ENCODE measurements at regions not wholly inside any gene's neighbourhood (a gene's known extent, or its start where the extent isn't known, plus 50 kb on each side); places are given as distances from the start of the nearest gene placed in this dataset.

DNA sequence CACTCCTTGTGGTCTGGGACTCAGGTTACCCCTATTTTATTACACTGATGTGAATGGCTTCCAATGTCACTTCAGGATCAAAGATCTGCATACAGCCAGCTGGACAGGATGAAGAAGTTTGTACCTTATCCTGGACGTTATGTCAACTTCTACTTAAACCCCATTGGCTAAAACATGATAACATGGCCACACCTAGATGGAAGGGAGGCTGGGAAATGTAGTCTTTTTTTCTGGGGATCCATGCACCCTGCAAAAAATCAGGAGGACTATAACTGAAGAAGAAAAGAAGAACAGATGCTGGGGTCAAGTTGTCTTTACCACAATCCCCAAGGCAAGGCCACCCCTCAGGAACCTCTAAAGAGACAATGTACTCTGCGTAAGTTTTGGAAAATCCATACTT lies 459.2 kb downstream of the BCOR start:
- no peak for DNase-seq (ENCODE audit: low read depth)

DNA sequence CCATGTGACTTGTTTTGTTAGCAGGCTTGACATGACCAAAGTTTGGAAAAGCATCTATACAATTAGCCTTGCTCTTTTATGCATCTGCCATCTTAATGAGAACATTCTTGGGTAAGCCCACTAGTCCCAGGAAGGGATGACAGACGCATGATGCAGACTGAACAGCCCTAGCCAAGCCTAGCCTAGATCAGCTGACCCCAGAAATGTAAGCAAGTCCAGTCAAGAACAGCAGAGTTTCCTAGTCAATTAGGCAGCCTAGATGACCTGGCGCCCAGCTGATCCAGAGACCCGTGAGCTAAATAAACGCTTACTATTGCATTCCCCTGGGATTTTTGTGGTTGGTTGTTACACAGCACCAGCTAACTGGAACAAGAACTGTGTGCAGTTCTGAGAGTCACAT lies 457.9 kb downstream of the BCOR start:
- DNase-seq (ENCODE audit: low read depth): no peak

DNA sequence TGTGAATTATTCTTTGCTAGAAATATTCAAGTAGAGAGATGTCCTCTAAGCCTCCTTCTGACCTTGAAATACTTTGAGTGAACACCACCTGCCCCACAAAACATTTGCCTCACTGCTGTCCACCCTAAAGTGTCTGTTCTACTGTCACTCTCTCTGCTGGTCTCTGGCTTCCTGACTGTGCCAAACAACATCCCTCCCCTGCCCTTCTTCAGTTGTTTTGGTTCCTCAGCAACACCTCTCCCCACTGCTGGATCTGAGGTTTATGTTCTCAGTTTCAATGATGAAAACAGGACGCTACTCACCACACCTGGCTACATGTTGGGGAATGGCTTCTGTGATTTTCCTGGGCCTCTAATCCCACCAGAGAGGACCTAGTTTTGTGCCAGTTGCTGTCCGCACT lies 456.9 kb downstream of the BCOR start:
- DNase-seq (ENCODE audit: low read depth): no peak

DNA sequence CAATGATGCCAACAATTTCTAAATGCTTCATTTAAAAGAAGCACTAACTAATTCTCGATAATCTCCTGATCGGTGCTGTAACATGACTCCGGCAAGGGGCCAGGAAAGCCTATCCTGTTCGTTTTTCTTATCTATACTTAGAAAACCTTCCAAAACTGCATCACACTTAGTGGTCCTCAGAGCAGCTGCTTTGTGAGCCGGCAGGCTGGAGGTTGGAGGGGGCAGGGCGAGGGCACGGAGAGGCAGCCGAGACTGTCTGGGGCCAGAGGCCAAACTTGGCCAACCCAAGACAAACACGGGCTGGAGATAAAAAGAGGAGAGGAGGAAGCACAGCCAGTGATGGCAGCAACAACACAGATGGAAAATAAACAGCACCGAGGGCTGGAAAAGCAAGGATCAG lies 455.7 kb downstream of the BCOR start:
- no peak for DNase-seq (ENCODE audit: low read depth)

DNA sequence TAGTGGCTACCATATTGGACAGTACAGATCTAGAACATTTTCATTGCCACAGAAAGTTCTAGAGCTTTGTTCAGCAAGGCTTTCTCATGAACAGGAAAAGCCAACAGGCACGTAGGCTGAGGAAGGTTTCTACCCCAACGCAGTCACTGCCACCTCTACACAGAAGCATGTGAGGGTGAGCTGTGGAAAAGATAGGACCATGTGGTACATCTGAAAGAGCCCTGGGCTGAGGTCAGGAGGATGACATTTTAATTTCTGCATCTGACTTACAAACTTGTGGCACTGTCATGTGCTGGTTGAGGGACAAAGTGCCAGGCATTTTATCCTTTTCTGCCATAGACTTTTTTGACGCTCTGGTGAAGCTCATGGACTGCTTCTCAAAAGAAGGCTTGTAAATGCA lies 454.2 kb downstream of the BCOR start:
- no peak for DNase-seq (ENCODE audit: low read depth)

DNA sequence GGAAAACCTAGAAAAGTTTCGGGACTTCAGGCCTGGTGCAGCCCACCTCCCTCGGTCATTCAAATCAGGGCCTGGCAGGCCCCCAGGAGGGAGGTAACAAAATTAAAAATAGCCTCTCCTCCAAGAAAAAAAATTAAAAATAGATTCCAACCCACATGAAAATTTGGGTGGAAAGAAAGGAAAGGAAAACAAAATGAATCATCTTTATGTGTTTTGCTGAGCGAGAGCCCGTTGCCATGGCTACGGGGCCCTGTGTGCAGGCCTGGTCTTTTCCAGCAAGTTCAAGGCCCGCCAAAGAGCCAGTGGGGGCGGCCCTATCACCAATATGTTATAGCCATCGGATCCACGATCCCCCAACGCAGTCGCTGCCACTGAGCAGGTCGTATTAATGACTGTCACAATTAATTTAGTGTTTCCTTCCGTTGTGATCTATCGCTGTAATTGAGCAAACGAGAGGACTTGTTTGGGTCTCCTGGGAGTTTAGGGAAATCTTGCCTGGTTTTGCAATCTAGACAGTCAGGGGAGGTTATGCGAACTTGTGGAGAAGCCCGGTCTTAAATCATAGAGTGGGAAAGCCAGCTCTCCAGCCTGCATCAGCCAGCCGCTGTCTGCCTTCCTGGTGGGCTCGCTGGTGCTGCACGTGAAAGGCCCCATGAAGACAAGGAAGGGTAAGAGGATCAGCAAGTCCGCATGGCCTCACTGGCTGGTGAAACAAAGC lies 452.4 kb downstream of the BCOR start:
- DNase-seq (ENCODE audit: low read depth): peak; percentile 45

DNA sequence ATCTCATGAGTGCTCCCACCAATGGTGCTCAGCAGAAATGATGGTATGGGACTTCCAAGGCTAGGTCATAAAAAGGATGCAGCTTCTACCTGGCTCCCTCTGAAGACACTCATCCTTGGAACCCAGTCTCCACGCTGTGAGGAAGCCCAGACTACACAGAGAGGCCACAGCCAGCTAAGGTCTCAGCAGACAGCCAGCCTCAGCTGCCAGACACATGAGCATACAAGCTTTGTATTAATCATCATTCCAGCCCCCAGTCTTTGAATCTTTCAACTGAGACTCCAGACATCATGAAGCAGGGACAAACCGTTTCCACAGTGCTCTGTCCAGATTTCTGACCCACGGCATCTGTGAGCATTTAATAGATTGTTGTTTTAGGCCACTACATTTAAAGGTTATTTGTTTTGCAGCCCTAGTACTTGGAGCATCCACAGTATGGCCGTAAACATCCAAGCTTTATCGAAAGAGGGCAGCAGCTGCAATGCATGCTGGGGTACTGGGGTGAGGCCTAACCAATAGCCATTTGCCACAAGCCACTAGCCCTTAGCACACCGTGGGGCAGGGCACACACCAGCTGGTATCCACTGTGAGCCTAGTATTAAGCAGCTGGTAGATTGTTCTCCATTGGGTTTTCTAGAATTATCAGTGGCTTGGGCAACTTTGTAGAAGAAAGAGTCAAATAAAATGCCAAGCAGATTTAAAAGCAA lies 449.1 kb downstream of the BCOR start:
- DNase-seq (ENCODE audit: low read depth): no peak

DNA sequence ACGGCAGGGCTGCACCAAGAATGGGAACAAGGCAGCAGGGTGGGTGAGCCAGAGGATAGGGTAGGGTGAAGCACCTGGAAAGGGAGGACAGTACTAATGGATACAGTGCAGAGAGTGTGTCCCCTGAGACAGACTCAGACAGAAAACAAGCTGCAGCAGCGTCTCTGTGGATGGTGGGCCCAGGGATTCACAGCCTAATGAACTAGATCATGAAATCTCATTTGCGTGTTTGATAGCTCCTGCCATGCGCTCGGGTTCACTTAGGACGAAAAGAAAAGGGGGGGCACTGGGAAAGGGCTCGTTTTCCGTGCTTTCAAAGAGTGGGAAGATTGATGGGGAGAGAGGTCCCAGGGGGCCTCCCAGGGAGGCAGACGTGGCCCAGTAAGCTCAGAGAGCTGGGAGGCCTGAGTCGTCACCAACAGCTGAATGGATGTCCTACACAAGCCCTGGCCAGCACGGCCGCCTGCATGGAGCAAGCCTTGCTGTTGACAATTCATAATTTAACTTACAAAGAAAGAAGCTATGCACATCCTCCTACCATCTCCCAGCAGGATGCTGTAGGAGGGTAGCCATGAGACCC lies 446.9 kb downstream of the BCOR start:
- DNase-seq (ENCODE audit: low read depth): no peak

DNA sequence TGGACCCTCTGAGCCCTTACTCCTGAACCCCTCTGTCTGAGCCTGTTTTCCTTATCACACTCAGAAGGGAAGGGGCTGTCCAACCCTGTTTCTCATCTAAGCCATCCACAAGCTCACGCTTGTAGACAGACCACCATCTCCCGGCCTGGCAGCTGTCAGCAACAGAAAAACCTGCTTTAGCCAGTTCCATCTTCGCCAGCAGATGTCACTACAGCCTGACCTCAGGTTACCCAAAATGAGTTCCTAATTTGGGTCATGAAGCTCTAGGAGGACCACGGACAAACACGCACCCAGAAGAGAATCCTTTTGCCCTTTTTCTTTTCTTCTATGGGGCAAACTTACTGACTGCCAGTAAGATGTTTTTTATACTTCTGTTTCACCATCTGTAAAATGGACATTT lies 445.4 kb downstream of the BCOR start:
- DNase-seq (ENCODE audit: low read depth): peak; percentile 29

DNA sequence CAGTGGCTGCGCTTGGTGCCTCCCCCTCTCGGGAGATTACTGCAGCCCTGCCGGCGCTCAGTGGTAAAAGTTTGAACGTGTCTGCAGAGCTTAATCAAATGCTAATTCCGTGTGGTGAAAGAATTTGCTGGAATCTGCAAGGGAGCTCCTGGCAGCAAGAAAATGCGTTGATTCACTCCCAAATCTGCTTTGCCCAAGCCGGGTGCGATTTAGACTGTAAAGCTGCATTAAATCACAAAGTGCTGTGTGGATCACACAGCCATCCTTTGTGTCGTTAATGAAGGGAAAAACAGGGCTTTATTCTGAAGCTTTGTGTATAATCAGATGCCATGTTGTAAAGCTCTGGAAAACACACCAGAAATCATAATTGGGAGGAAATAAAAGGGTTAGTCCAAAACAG lies 444.1 kb downstream of the BCOR start:
- no peak for DNase-seq (ENCODE audit: low read depth)

DNA sequence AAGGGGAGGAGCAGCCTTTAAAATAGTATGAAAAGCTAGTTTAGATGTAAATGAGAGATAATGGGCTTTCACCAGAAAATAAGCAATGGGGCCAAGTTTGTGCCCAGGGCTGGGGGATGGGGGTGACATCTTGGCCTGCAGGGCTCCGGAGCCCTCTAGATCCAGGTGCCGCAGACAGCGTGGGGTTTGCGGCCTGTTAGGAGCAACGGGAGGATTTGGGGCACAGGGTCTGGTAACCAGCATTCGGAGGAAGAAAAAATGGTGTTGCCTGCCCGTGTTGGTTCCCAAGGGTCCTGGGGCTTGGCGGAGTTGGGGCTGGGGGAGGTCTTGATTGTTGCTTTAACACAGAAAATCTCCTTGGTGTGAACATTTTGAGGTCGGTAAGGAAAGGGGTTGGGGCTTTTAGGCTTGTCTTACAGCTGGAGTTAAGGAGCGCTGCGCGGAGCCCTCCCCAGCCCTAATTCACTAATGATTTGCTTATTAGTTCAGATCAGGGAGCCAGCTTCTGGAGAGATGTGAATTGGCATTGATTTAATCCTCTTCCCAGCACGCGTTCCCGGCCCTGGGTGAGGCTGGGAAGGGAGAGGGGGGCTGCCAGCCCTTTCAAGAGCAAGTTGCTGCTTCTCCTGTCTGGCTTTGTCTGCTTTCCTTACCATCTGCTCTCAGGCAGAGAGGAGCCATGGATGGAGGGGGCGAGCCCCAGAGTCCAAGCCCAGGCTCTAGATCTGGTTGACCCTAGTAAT lies 443.4 kb downstream of the BCOR start:
- no peak for DNase-seq (ENCODE audit: low read depth)

DNA sequence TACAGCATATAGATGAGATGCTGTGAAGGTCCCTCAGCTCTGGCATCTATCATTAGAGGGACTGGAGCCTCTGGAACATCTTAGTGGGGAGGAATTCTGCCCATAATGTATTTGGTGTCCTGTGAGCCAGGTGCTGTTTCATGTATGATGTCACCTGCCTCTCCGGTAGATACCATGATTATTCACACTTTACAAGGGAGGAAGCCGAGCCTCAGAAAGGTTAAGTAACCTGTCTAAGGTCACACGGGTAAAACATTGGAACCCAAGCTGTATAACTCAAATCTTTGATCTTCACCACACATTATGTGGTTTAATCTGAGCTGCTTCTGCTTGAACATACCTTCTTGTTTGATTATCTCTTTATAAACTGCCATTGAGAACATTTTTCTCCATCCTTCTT lies 442.8 kb downstream of the BCOR start:
- DNase-seq (ENCODE audit: low read depth): no peak

DNA sequence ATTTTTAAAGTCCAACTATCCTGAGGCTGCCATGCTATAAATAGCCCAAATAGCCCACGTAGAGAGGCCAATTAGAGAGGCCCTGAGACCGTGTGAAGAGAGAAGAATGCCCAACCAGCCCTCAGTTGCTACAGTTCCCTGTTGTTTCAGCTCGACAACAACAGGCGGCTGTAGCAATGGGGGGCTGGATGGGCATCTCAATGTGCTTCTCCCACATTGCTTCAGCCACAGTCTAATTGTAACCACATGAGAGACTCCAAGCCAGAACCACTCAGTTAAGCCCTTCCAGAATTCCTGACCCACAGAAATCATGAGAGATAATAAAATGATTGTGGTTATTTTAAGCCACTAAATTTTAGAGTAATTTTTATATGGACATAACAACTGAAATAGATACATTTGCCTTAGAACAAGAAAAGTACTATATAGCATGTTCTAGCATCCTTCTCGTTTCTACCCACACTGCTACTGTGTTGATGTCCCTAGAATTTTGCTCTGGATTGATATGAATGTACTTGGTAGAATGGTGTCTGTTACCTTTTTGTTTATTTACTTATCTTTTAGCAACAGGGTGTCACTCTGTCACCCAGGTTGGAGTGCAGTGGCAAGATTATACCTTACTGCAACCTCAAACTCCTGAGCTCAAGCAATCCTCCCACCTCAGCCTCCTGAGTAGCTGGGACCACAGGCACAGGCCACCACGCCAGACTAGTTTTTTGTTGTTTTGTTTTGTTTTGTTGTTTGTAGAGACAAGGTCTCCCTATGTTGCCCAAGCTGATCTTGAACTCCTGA lies 436.4 kb downstream of the BCOR start:
- DNase-seq (ENCODE audit: low read depth): no peak

DNA sequence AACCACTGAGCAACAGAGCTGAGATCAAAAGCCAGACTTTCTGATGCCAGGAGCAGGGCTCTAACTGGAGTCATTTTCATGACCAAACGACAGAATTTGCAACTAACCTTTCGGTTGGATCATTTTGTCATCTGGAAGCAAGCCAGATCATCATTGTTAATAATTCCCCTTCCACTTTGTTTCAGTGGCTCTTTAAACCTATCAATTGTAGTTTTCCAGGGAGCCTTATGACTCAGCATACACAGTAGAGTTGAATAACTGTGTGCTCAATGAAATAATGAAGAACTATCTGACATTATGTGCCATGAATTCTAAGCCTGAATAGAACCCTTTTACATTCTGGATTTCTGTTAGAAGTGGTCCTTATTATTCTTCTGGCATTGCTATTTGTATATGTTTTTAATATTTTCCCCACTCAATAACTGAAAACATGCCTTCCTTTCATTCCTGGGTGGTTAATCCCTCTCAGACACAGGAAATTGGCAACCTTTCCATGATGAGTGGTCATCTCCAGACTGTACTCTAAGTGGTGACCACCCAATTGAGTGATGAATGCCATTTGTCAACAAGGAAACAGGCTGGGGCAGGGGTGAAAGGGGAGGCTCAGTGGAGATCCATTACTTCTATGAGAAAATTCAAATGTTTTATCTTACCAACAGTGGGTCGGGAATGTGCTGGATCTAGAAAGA lies 431.8 kb downstream of the BCOR start:
- peak; percentile 18 for DNase-seq (ENCODE audit: low read depth)

DNA sequence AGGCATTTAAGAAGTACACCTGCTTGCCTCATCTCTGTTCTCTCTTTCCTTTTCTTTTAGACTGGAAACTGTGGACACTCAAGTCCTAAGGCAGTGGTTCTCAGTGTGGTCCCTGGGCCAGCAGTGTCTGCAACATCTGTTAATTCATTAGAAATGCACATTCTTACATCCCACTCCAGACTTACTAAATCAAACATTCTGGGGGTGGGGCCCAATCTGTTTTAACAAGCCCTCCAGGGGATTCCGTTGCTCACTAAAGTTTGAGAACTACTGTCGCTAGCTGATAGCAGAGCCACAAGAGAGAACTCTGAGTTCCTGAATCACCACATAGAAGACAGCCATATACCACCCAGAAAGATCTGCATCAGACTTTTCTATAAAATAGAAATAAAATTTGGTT lies 430.6 kb downstream of the BCOR start:
- no peak for DNase-seq (ENCODE audit: low read depth)

DNA sequence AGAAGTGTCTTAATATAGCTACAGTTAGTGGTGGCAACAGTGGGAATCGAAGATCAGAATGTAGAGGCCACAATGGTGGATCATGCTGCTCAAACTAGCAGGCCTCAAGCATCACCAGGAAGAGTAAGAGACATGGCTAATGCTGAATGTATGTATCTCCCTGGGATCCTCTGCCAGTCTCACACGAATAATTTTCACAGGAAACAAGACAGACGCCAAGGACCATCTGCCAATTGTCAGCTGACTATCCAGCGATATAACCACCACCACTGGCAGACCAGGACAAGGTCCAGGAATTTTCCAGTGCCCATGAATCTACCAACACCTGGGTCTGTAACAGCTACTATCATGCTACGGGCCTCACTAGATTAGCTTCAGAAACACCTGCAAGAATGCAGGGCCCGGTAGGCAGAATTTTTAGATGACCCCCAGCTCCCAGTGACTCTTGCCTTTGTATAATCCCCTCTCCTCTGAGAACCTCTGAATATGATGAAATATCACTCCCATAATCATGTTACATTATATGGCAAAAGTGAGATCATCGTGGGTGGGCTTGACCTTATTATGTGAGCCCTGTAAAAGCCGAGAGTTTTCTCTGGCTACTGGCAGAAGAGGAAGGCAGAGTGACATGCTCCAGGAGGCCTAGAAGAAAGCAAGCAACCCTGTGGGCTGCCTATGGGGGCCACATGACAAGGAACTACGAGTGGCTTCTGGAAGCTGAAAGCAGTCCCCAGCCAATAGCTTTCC lies 429.8 kb downstream of the BCOR start:
- no peak for DNase-seq (ENCODE audit: low read depth)

DNA sequence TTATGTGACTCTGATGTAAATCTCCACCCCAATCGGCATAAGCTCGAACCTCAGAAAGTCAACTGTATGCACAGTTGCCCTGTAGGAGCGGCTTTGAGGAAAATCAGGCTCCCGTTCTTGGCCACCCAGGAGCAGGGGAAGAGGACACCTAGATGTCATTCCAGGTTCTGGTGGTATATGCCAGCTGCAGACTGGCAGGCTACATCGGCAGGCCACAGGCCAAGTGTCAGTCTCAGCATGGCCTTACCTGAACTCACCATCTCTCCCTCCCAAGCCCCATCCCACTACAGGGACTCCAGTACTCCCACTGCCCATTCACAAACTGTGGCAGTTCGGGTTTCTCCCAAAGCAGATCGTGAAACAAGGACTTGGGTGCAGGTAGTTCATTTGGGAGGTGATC lies 428.1 kb downstream of the BCOR start:
- DNase-seq (ENCODE audit: low read depth): no peak

DNA sequence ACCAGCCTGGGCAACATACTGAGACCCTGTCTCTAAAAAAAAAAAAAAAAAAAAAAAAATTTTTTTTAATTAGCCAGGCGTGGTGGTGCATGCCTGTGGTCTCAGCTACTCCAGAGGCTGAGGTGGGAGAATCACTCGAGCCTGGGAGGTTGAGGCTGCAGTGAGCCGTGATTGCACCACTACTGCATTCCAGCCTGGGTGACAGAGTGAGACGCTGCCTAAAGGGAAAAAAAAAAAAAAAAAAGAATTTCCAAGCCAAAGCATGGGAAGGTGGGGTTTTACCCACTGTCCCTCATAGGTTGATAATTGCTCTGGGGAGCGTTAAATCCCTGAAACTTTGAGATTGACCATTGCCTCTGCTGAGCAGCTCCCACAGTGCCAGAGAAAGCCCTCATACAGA lies 427.5 kb downstream of the BCOR start:
- DNase-seq (ENCODE audit: low read depth): no peak

DNA sequence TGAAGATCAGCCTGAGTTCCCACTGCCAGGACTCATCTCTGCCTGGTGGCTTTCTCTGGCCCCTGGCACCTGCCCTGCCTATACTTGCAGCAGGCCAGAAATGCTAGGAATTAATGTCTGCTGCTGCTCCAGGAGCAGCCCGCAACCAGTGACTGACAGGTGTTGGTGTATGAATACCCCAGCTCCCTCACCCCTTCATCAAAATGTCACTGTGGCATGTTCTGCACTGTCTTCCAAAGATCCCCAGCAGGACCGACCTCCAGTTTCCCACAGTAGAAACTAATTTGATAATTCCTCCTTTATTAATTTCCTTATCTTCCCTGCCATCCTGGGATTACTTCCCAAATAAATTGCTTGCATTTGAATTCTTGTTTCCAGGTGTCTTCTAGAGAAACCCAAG lies 425.4 kb downstream of the BCOR start:
- no peak for DNase-seq (ENCODE audit: low read depth)

DNA sequence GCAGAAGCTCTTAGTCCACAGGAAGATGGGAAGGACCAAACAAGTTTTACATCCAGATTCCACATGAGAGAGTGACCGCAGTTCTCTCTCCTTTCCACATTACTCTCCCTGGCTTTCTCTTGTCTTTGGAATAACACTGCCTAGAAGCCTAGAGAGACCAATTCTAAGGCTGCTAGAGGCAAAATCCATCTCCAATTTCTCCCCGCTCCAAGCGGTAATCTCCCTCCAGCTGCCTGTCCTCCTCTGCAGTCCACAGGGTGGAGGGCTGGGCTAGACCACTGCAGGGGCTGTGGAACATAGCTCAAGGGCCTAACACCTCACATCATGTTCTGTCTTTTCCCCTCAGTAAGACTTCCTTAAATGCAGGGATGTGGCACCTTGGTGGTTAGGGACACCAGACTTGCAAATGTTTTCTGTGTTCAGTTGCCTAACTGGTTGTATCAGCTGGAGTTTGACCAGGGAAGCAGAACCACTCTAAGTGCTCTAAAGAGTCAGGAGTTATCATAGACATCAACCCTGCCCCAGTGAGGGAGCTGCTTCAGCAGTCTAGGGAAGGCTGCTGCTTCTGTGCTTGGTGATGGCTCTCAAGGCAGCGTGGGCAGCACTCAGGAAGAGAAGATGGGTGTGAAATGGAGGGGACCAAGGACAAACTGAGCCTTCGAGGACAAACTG lies 423.1 kb downstream of the BCOR start:
- DNase-seq (ENCODE audit: low read depth): no peak
